Glutamatergic neuron (in vitro differentiated cells): ENCODE measurements at regions not wholly inside any gene's neighbourhood (a gene's known extent, or its start where the extent isn't known, plus 50 kb on each side); places are given as distances from the start of the nearest gene placed in this dataset.

ENCODE experiments used
- DNase-seq: peaks from one replicate; pipeline ENCODE4 v3.0.0; 2022
- H3K27ac Mint-ChIP-seq: one replicate; pipeline ENCODE4 v1.8.0; 2020; ENCODE audit warnings: mild to moderate bottlenecking, mixed read lengths, inconsistent platforms; ENCODE audit not compliant: unreplicated experiment
- H3K27me3 Mint-ChIP-seq: one replicate; pipeline ENCODE4 v1.8.0; 2020; ENCODE audit warnings: mild to moderate bottlenecking, moderate library complexity, mixed read lengths, inconsistent platforms; ENCODE audit not compliant: unreplicated experiment
- H3K36me3 Mint-ChIP-seq: one replicate; pipeline ENCODE4 v1.8.0; 2020; ENCODE audit warnings: mild to moderate bottlenecking, mixed read lengths, inconsistent platforms; ENCODE audit not compliant: unreplicated experiment
- H3K4me1 Mint-ChIP-seq: one replicate; pipeline ENCODE4 v1.8.0; 2020; ENCODE audit warnings: mild to moderate bottlenecking, low read depth, mixed read lengths, inconsistent platforms; ENCODE audit not compliant: unreplicated experiment
- H3K4me3 Mint-ChIP-seq: one replicate; pipeline ENCODE4 v1.8.0; 2020; ENCODE audit warnings: mild to moderate bottlenecking, mixed read lengths, inconsistent platforms; ENCODE audit not compliant: unreplicated experiment
- H3K9me3 Mint-ChIP-seq: one replicate; pipeline ENCODE4 v1.8.0; 2020; ENCODE audit warnings: mild to moderate bottlenecking, moderate library complexity, mixed read lengths, inconsistent platforms; ENCODE audit not compliant: unreplicated experiment
- CTCF ChIP-seq: fragments of 200-600 bp; sonication (generic); IDR thresholded peaks from one replicate; pipeline ENCODE4 v1.5.0; 2021; ENCODE audit not compliant: partially characterized antibody, unreplicated experiment

- Mint-ChIP-seq H3K4me1 (peaks cover 4% of the 10 kb centered on the region), H3K27ac (no peak overlapping the region), H3K9me3 (no peaks in the 10 kb centered on the region), H3K27me3 (no peaks in the 10 kb centered on the region), H3K4me3 (no peak overlapping the region), H3K36me3 (peaks cover 11% of the 10 kb centered on the region)
- no peak for TF ChIP-seq CTCF
- DNase-seq, result no peak
These were observed 239.4 kb downstream of the WNT5A start for GRCh38 chr3:55247666-55248065.

- peaks cover 8% of the 10 kb centered on the region for H3K4me1 Mint-ChIP-seq
- H3K27ac Mint-ChIP-seq, result no peak overlapping the region
- H3K9me3 Mint-ChIP-seq, result no peaks in the 10 kb centered on the region
- DNase-seq, result no peak
- H3K4me3 Mint-ChIP-seq, result no peak overlapping the region
- no peak for TF ChIP-seq CTCF
- H3K27me3 Mint-ChIP-seq, result no peaks in the 10 kb centered on the region
- peaks cover 11% of the 10 kb centered on the region for H3K36me3 Mint-ChIP-seq
These were observed 241.1 kb downstream of the WNT5A start for GRCh38 chr3:55246033-55246432.

GRCh38 chr3:55245351-55245750, 241.8 kb downstream of the WNT5A start:
- peaks cover 11% of the 10 kb centered on the region for H3K36me3 Mint-ChIP-seq
- H3K27ac Mint-ChIP-seq, result no peak overlapping the region
- H3K4me1 Mint-ChIP-seq, result peaks cover 8% of the 10 kb centered on the region
- no peaks in the 10 kb centered on the region for H3K9me3 Mint-ChIP-seq
- TF ChIP-seq CTCF, result no peak
- no peak for DNase-seq
- no peak overlapping the region for H3K4me3 Mint-ChIP-seq
- H3K27me3 Mint-ChIP-seq, result no peaks in the 10 kb centered on the region

GRCh38 chr3:55244247-55244646, 242.9 kb downstream of the WNT5A start:
- no peak overlapping the region for H3K27ac Mint-ChIP-seq
- TF ChIP-seq CTCF, result no peak
- H3K4me1 Mint-ChIP-seq, result peaks cover 8% of the 10 kb centered on the region
- no peak overlapping the region for H3K4me3 Mint-ChIP-seq
- no peak for DNase-seq
- H3K27me3 Mint-ChIP-seq, result no peaks in the 10 kb centered on the region
- H3K9me3 Mint-ChIP-seq, result no peaks in the 10 kb centered on the region
- peaks cover 11% of the 10 kb centered on the region for H3K36me3 Mint-ChIP-seq

- H3K4me3 Mint-ChIP-seq, result no peak overlapping the region
- peaks cover 7% of the 10 kb centered on the region for H3K36me3 Mint-ChIP-seq
These were observed 243.4 kb downstream of the WNT5A start for GRCh38 chr3:55243678-55244077.

More at GRCh38 chr3:55243678-55244077, 243.4 kb downstream of the WNT5A start:
- no peak for DNase-seq
- no peak overlapping the region for H3K27ac Mint-ChIP-seq
- no peaks in the 10 kb centered on the region for H3K9me3 Mint-ChIP-seq
- TF ChIP-seq CTCF, result no peak
- no peaks in the 10 kb centered on the region for H3K27me3 Mint-ChIP-seq
- peaks cover 8% of the 10 kb centered on the region for H3K4me1 Mint-ChIP-seq
